Endothelial cell of umbilical vein (primary cell): ENCODE measurements at regions not wholly inside any gene's neighbourhood (a gene's known extent, or its start where the extent isn't known, plus 50 kb on each side); places are given as distances from the start of the nearest gene placed in this dataset.

Source experiments
- BruUV-seq: library from RNA; stranded (reverse); fragments of 400-500 nt; replicated peaks from 2 replicates; lab custom pipeline; 2021; lab: Mats Ljungman, UMichigan
- CTCF ChIA-PET: fragments of 300-600, 350-600 bp; sonication (Branson Sonifier 250); formaldehyde crosslinking; loops from one replicate; lab custom pipeline; 2021; ENCODE audit warnings: antibody characterized with exemption, inconsistent platforms; lab: Charles Lee
- POLR2A ChIA-PET: fragments of 300-600, 350-600 bp; sonication (Branson Sonifier 250); formaldehyde crosslinking; loops from one replicate; lab custom pipeline; 2021; ENCODE audit warnings: antibody characterized with exemption, inconsistent platforms; lab: Charles Lee
- DNase-seq: peaks from one replicate; pipeline ENCODE4 v3.0.0-alpha.2; 2011; ENCODE audit warnings: low read depth, low spot score
- FAIRE-seq: peaks from 2 replicates; lab custom pipeline; 2011; peaks lifted over from hg19 to GRCh38; lab: Jason Lieb, UNC
- H2AFZ ChIP-seq: 2 replicates; pipeline ENCODE4 v1.6.0; 2012; ENCODE audit warnings: low read depth, low read length, control low read depth, inconsistent platforms
- H3K27ac ChIP-seq: 2 replicates; pipeline ENCODE4 v1.5.1; 2011; ENCODE audit warnings: low read depth, mild to moderate bottlenecking, control low read depth, low read length, moderate library complexity; ENCODE audit not compliant: insufficient read depth
- H3K27me3 ChIP-seq, 2 experiments: 2 replicates each; pipeline versions ENCODE4 v1.6.0 to v1.6.1; 2011; ENCODE audit warnings: low read length in 2 of 2, mixed read lengths in 1 of 2; ENCODE audit not compliant: control insufficient read depth in 2 of 2, insufficient read depth in 2 of 2
- H3K36me3 ChIP-seq, 2 experiments: 2 replicates in 1 of 2; 3 replicates in 1 of 2; pipeline ENCODE4 v1.5.1; 2011; ENCODE audit warnings: low read length in 2 of 2, mild to moderate bottlenecking in 1 of 2, moderate library complexity in 1 of 2; ENCODE audit not compliant: control insufficient read depth in 2 of 2, insufficient read depth in 2 of 2; ENCODE audit errors: extremely low read depth in 1 of 2
- H3K4me1 ChIP-seq: 3 replicates; pipeline ENCODE4 v1.5.1; 2011; ENCODE audit warnings: mild to moderate bottlenecking, low read length; ENCODE audit not compliant: control insufficient read depth, insufficient read depth; ENCODE audit errors: extremely low read depth
- H3K4me2 ChIP-seq: 2 replicates; pipeline ENCODE4 v1.6.1; 2011; ENCODE audit warnings: low read length, control low read depth, mixed read lengths; ENCODE audit not compliant: insufficient read depth
- H3K4me3 ChIP-seq, 3 experiments: fragments of 200-600 bp in 1 of 3; sonication (generic), shearing (Covaris generic) in 1 of 3; replicated peaks in 1 of 3; 2 replicates each; pipeline ENCODE4 v1.5.1; 2011 to 2016; ENCODE audit warnings: control low read depth in 3 of 3, low read length in 3 of 3, mild to moderate bottlenecking in 2 of 3, inconsistent platforms in 1 of 3, low read depth in 1 of 3, moderate library complexity in 1 of 3; ENCODE audit not compliant: insufficient read depth in 1 of 3
- H3K79me2 ChIP-seq: 2 replicates; pipeline ENCODE4 v1.6.0; 2012; ENCODE audit warnings: low read length, inconsistent platforms; ENCODE audit not compliant: control insufficient read depth, insufficient read depth
- H3K9ac ChIP-seq: replicated peaks from 2 replicates; pipeline ENCODE3; 2011; ENCODE audit warnings: low read length, control low read depth; ENCODE audit not compliant: insufficient read depth; ENCODE audit errors: extremely low read depth
- H3K9me1 ChIP-seq: replicated peaks from 3 replicates; pipeline ENCODE4 v1.6.0; 2011; ENCODE audit warnings: mild to moderate bottlenecking, low read length; ENCODE audit not compliant: control insufficient read depth, insufficient read depth; ENCODE audit errors: extremely low read depth
- H3K9me3 ChIP-seq: replicated peaks from 2 replicates; pipeline ENCODE4 v1.5.1; 2012; ENCODE audit warnings: low read length, inconsistent platforms; ENCODE audit not compliant: control insufficient read depth, insufficient read depth
- H4K20me1 ChIP-seq: replicated peaks from 2 replicates; pipeline ENCODE3; 2011; ENCODE audit warnings: mild to moderate bottlenecking, low read length; ENCODE audit not compliant: control insufficient read depth, insufficient read depth; ENCODE audit errors: extremely low read depth
- EZH2 ChIP-seq: IDR thresholded peaks from 2 replicates; pipeline ENCODE4 v1.6.1; 2012; ENCODE audit warnings: borderline replicate concordance, low read depth, mild to moderate bottlenecking, moderate library complexity, low read length, inconsistent platforms; ENCODE audit not compliant: severe bottlenecking
- FOS ChIP-seq: IDR thresholded peaks from 2 replicates; pipeline ENCODE4 v1.6.1; 2011; ENCODE audit warnings: mild to moderate bottlenecking, low read length, moderate library complexity, borderline replicate concordance; ENCODE audit not compliant: insufficient read depth
- GATA2 ChIP-seq: IDR thresholded peaks from 2 replicates; pipeline ENCODE4 v1.7.0; 2011; ENCODE audit warnings: low read depth, mild to moderate bottlenecking, moderate library complexity, mixed read lengths, low read length; ENCODE audit not compliant: insufficient read length, insufficient read depth
- JUN ChIP-seq: IDR thresholded peaks from 2 replicates; pipeline ENCODE4 v1.6.1; 2011; ENCODE audit warnings: borderline replicate concordance, low read depth; ENCODE audit not compliant: insufficient read length, insufficient read depth
- MYC ChIP-seq: IDR thresholded peaks from one replicate; pipeline ENCODE4 v1.6.1; 2011; ENCODE audit warnings: mild to moderate bottlenecking, low read depth, low read length
- POLR2A ChIP-seq: IDR thresholded peaks from 2 replicates; pipeline ENCODE4 v1.6.1; 2012; ENCODE audit warnings: low read depth, mild to moderate bottlenecking, control low read depth, low read length
- POLR2AphosphoS5 ChIP-seq: IDR thresholded peaks from 2 replicates; pipeline ENCODE4 v1.6.1; 2012; ENCODE audit warnings: low read depth, mild to moderate bottlenecking, control low read depth, low read length, moderate library complexity; ENCODE audit not compliant: insufficient read depth
- dilution Hi-C: fragments of 300-500 bp; cut with MboI; formaldehyde crosslinking; loops from one replicate; pipeline ENCODE4 v1.15.0; 2019; ENCODE audit warnings: low sequenced_read_pairs; ENCODE audit not compliant: extremely low pct_ligation_motif_present
- intact Hi-C: fragments of 100-400 bp; cut with micrococcal nuclease; formaldehyde crosslinking; loops from one replicate; pipeline ENCODE4 v1.10.0; 2022
- TF ChIP-seq, protein P1 (sequence below), 2 donors: IDR thresholded peaks; 1 replicate in 1 of 2; 2 replicates in 1 of 2; pipeline ENCODE4 v1.5.1; 2011; ENCODE audit warnings: low read length in 2 of 2, mild to moderate bottlenecking in 2 of 2, moderate library complexity in 2 of 2, control low read depth in 1 of 2, inconsistent platforms in 1 of 2, low read depth in 1 of 2; ENCODE audit not compliant: insufficient read depth in 1 of 2; ENCODE audit errors: extremely low read depth in 1 of 2
- TF ChIP-seq, protein P2 (sequence below): IDR thresholded peaks from 2 replicates; pipeline ENCODE4 v1.6.1; 2011; ENCODE audit not compliant: insufficient read depth, insufficient read length

DNA sequence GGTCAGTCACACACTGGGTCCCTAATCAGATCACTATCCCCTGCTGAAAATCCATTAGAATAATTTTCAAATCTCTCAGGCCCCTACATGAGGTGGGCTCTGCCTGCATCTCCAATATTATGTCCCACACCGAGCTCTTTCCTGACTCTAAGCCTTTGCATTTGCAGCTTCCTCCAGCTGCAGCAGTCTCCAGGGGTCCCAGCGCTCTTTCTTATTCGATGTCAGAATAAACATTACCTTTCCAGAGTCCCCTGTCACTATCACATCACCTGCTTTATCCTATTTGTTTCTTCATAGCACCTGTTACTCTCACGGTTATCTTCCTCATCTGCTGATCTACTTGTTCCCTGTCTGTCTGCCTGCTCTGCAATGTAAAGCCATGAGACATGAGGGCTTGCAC, 57.3 kb upstream of the MON1B start:
- TF ChIP-seq, protein P1, sequence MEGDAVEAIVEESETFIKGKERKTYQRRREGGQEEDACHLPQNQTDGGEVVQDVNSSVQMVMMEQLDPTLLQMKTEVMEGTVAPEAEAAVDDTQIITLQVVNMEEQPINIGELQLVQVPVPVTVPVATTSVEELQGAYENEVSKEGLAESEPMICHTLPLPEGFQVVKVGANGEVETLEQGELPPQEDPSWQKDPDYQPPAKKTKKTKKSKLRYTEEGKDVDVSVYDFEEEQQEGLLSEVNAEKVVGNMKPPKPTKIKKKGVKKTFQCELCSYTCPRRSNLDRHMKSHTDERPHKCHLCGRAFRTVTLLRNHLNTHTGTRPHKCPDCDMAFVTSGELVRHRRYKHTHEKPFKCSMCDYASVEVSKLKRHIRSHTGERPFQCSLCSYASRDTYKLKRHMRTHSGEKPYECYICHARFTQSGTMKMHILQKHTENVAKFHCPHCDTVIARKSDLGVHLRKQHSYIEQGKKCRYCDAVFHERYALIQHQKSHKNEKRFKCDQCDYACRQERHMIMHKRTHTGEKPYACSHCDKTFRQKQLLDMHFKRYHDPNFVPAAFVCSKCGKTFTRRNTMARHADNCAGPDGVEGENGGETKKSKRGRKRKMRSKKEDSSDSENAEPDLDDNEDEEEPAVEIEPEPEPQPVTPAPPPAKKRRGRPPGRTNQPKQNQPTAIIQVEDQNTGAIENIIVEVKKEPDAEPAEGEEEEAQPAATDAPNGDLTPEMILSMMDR (IDR thresholded peaks at IDR 0.05; ENCODE audit: extremely low read depth in 1 of 2, insufficient read depth in 1 of 2, low read depth in 1 of 2, low read length in 2 of 2), result no peak
- TF ChIP-seq FOS, result no peak
- TF ChIP-seq POLR2A, result no peak
- TF ChIP-seq MYC, result no peak
- no peak for TF ChIP-seq EZH2
- no peak for TF ChIP-seq POLR2AphosphoS5
- no peak for TF ChIP-seq GATA2
- TF ChIP-seq, protein P2, sequence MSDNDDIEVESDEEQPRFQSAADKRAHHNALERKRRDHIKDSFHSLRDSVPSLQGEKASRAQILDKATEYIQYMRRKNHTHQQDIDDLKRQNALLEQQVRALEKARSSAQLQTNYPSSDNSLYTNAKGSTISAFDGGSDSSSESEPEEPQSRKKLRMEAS, result no peak
- no peak for TF ChIP-seq JUN
- DNase-seq (no peak), FAIRE-seq (no peak)
- H3K36me3 ChIP-seq, result no peaks in the 10 kb centered on the region
- H4K20me1 ChIP-seq, result no peaks in the 10 kb centered on the region
- no peak overlapping the region for H3K27ac ChIP-seq
- H3K9ac ChIP-seq, result no peak overlapping the region
- CTCF ChIA-PET, result no interaction called here
- H2AFZ ChIP-seq, result no peak overlapping the region
- no peaks in the 10 kb centered on the region for H3K4me1 ChIP-seq
- intact Hi-C loops (no loop called here), dilution Hi-C loops (no loop called here)
- no peaks in the 10 kb centered on the region for H3K9me1 ChIP-seq
- H3K4me2 ChIP-seq, result no peak overlapping the region
- no peak overlapping the region for H3K4me3 ChIP-seq
- H3K27me3 ChIP-seq, result no peaks in the 10 kb centered on the region
- POLR2A ChIA-PET, result no interaction called here
- no peaks in the 10 kb centered on the region for H3K9me3 ChIP-seq
- BruUV-seq, result no TSS peak
- H3K79me2 ChIP-seq, result no peaks in the 10 kb centered on the region
